SIG-M5 (cell line): ENCODE measurements at regions not wholly inside any gene's neighbourhood (a gene's known extent, or its start where the extent isn't known, plus 50 kb on each side); places are given as distances from the start of the nearest gene placed in this dataset.
"Not testable (repeated sequence)": the region's sequence is repeated elsewhere in the genome, so short reads cannot be mapped to it uniquely, and the experiment has no call there.

ENCODE experiments used
- DNase-seq: peaks from one replicate; lab custom pipeline; 2025; lab: John Stamatoyannopoulos, UW

DNA sequence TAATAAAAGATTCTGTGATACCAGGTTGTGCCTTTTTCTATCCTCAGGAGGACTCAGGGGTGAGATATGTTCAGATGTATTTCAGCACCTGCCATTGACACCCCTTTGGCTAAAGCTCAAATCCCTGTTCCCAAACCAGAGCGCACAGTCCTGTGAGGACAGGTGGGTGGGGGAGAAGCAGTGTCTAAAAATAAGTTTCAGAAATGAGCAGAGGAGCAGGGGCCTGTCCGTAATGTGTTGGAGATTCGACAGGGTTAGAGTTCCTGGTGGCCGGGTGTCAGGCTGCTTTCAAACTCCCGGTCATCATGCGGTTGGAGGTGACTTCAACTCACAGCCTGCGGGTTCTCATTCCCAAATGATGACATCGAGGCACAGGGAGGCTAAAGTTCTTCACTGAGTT, 211.5 kb downstream of the KLF6 start:
- no peak for DNase-seq

DNA sequence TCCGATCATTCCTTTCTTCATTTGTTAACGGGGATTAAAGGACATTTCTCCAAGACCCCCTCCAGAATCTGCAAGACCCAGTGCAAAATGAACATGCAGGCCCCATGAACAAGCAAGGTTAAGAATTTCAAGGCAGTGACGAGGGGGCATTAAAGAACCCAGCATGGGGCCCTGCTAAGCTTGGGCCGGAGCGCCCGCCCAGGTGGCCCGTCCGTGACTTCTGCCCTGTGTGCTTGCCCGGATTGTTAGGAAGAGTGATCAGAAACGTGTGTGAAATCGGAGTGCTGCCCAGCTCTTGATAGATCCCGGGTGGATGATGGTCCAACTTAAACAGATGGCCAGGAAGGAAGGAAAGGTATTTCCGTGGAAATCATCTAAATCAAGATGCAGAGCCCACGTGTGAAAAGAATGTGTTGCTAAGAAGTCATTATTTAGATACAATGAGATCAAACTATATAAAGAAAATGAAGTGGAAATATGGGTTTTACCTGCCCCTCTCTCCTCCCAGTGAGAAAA, 213.6 kb downstream of the KLF6 start:
- DNase-seq = no peak

DNA sequence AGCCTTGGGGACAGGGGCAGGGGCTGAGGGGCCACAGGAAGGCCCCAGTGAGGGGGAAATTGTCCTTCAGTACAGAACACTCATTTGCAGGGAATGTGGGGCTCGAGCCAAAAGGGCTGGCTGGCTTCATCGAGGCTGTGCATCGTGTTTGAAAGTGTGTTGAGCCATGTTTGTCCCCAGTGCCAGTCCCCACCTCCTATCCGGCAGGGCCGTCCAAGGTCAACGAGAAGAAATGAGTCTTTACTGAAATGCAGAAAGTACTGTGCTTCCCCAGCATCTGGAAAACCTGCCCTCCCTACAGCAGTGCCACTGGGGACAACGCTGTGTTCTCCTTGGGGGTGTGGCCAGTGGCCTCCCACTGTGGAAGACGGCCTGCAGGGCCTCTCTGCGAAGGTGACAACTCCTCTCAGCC, 214.1 kb downstream of the KLF6 start:
- DNase-seq = no peak

DNA sequence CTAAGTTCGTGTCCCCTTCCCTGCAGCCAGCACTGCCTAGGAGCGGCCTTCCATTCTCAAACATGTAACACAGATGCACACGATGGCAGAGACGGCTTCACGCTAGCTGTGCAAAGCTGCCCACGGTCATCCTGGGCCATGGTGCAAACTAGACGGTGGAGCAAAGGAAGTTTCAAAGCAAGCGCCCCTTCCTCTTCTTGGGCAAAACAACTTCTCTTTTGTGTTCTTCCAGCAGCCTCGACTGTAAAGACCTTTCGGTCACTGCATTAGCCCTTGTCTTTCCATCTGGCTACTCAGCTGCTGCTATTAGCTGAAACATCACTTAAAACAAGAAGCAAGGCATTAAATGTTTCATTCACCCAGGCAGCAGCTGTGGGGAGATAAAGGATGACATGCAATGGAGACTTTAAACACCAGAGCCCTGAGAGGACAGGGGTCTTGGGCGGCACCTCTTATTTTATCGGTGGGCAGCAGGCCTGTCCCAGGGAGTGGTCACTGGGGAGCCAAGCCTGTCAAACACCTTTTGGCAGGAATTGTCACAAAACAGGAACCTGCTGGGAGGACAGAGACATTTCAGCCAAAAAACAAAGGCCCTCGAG, 214.8 kb downstream of the KLF6 start:
- no peak for DNase-seq

DNA sequence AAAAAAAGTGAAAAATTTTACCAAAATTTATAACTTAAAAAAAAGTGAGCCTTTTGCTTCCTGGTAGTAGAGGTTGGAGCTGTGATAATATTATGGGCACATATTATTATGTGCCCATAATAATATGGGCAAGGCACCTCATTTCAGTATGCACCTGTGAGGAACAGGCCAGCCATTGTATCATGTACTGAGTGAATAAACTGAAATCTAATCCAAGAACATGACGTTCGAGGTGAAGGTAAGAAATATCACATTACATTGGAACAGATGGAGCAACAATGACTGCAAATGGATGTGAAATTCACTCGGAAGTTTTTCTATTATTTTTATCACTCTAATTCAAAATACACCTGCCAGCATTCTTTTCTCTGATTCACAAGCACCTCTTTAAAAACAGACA, 216.0 kb downstream of the KLF6 start:
- DNase-seq = no peak

DNA sequence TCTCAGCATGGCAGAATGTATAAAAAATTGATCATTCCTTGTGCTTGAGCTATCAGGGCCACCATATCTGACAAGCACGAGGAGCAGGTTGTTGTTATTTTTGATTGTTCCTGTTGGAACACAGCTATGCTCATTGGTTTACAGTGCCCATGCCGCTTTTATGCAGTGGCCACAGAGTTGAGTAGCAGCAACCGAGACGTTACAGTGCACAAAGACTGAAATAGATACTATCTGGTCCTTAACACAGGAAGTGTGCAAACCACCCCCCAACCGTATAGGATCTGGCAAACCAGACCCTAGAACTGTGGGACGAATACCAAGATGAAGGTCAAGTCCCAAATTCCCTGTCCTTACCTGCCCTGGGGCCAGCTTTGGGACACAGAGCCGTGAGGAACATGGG, 216.6 kb downstream of the KLF6 start:
- no peak for DNase-seq

DNA sequence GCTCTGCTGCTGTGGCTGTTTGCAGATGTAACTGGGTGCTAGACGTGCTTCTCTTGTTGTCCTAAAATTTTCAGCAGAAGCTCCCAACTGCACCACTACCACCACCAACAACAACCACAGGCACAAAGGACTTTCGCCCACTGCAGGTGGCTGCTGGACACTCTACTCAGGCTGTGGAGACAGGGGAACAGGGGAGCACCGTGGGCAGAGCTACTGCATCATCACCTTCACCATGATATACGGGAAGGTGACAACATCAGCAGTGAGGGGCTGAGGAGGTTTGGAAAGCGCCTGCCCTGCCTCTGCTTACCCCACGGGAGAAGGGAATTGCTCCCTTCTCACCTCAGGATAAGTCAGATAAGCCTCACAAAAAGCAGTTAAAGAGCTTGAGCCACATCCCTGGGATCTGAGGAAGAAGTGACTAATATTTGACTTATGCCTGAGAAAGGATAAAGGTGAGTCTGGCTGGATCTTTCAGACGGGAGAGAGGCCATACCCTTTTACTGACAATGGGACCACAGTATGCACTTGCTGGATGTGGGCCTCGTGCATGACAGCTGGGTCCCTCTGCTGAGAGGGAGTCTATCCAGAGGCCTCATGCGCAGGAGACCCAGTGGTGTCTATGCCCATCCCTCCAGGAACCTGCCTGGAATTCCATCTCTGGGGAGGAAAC, 217.6 kb downstream of the KLF6 start:
- no peak for DNase-seq

DNA sequence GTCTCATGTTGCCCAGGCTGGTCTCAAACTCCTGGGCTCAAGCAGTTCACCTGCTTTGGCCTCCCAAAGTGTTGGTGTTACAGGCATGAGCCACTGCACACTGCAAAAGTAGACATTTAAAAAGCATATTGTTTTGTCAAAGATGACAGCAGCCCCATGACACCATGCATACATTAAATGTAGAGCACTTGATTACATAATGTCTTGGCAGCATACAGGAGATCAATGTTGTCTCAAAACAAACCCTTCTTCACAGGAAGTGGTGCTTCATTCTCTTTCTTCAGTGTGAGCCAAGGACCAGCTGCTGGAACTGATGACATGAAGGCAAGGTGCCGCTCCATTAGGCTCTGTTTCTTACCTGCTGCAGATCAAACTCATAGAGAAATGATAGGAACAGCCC, 218.4 kb downstream of the KLF6 start:
- DNase-seq = no peak

DNA sequence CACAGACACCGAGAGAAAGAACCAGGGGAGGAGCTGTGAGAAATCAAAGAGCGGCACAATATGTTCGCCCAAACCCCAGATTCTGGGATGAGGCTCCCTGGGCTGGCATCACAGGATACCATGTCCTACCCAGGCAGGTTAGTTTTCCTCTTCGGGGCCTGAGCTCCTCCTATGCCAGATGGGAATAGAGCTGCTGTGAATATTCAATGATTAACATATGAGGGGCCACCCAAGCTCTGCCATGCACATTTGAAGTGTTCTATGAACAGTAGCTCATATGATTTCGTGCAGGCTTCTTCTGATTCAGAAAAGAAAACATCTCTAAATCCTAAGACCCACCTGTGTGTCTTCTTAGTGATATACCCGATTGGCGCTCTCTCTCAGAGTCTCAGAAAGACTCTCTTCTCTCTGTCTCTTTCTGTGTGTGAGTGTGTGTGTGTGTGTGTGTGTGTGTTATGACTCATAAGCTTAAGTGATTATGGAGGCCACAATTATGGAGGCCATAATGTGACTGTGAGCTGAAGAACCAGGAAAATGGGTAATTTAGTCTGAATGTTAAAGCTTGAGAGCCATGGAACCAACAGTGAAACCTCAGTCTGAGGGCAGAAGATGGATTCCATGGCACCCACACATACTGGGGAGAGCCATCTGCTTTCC, 220.5 kb downstream of the KLF6 start:
- DNase-seq = no peak

DNA sequence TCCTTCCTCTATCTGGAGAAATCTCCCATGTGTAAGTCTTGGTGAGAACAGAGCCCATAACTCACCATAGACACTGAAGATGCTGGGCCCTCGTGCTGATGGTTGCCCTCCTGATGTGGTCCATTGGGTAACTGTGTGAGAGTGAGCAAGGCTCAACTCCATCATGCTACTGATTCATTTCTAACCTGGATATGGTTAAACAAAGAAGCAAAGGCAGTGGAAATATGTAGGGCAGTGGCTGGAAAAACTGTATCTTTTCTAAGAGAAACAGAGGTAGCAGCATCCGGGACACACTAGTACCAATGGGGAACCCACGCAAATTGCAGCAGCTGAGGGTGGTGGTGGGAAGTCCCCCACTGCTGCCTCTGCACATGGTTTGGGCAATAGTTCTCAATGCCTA, 221.7 kb downstream of the KLF6 start:
- no peak for DNase-seq

DNA sequence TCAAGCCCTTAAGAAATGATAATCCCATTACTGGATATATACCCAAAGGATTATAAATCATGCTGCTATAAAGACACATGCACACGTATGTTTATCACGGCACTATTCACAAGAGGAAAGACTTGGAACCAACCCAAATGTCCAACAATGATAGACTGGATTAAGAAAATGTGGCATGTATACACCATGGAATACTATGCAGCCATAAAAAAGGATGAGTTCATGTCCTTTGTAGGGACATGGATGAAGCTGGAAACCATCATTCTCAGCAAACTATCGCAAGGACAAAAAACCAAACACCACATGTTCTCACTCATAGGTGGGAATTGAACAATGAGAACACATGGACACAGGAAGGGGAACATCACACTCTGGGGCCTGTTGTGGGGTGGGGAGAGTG, 224.4 kb downstream of the KLF6 start:
- DNase-seq = not testable (repeated sequence)

DNA sequence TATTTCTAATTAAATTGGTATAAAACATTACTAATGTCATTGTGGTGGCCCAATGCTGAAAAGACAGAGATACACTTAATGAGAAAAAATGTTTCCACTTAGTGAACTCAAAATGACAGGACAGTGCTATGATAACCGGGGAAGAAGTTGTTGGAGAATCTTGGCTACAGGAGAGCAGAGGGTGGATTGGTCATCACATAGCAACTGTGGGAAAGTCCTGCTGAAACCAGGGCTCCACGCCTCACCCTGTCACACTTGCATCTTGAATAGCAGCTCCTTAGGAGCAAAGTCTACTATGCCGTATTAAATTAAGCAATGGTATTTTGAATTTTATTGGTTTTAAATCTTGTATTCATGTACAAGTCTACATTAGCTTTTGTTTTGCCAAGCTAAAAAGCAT, 225.5 kb downstream of the KLF6 start:
- no peak for DNase-seq

DNA sequence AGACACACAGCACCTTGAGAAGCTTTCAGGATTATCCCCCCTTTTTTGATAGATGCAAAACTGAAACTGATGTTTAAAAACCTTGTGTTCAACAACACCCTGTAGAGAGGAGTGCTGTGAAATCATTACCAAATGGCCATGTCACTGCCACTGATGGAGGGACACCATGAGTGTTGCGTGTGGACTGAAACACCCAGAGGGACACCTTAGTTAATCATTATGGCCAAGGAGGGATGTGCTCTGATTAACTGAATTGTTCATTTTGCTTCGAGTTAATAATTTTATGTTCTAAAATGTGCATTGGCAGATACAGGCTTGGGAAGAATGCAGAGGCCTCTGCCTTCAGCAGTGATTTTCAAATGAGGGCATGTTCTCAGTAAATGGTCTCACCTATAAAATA, 226.0 kb downstream of the KLF6 start:
- DNase-seq = no peak

DNA sequence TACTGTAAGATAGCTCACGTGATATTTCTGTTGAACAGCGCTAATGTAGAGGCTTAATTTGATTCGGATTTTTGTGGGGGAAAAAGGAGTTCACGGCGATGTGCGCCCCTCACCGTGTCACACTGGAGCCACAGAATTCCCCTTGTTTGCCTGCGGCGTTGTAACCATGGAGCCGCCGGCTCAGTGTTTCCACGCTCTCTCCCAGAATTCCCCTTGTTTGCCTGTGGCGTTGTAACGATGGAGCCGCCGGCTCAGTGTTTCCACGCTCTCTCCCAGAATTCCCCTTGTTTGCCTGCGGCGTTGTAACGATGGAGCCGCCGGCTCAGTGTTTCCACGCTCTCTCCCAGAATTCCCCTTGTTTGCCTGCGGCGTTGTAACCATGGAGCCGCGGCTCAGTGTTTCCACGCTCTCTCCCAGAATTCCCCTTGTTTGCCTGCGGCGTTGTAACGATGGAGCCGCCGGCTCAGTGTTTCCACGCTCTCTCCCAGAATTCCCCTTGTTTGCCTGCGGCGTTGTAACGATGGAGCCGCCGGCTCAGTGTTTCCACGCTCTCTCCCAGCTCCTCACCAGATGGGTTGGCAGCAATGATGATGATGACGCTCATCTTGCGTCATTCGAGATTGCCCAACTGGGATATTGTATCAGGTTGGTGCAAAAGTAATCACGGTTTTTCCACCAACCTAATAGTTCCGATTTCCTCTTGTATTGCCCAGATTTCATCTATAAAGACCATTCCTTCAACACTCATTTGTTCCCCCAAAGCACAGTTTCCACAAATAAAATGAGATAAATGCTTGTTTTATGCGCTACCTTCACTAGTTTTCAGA, 228.6 kb downstream of the KLF6 start:
- not testable (repeated sequence) for DNase-seq

DNA sequence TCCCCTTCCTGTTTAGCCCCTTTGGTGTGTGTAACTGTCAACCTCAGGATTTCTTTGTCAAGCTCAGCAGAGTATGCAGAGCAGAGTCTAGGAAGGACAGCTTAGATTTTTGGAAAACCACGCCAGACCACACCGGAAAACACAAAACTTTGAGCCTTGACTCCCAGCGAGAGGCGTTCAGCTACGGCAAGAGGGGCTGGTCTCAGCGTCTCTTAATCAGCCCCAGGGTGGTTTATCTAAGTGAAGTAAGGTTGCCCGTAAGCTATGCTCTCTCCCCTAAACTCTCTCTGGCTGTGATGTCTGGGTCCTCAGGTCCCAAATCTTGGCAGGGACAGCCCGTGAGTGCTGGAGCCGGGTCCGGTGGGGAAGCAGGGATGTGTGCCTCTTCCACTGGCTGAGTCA, 230.9 kb downstream of the KLF6 start:
- no peak for DNase-seq

DNA sequence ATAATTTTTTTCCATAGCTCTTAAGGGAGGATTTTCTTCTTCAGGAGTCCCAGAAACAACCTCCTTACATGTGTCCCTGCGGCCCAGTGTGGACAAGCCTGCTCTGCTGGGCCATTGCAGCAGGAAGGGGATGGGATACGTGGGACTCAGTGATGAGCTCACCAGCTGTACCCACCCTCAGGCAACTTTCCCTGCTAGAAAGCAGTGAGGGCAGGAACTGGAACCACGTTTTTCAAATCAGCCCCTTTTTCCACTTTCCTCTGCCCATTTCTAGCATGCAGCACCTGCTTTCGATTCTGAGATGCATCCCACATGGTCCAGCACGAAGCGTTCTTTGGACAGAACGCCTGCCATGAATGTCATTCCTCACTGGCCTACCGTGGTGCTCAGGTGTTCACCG, 232.7 kb downstream of the KLF6 start:
- DNase-seq = no peak

DNA sequence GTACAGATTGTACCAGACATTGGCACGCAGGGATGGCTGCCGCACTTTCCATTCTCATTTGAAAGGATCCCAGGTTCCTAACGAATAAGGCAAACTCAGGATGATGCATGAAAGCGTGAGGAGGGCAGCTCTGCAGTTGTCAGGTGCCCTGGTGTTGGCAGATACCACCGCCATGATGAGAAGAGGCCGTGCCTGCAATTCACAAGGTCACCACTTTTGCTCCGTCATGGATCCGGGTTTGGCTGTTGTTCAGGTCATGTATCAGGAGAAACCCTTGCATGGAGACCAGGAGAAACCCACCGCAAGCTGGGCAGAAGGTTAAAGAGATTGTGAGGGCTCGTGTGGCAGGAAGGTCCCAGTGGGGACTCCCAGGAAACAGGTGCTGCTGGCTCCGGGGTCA, 233.2 kb downstream of the KLF6 start:
- no peak for DNase-seq

DNA sequence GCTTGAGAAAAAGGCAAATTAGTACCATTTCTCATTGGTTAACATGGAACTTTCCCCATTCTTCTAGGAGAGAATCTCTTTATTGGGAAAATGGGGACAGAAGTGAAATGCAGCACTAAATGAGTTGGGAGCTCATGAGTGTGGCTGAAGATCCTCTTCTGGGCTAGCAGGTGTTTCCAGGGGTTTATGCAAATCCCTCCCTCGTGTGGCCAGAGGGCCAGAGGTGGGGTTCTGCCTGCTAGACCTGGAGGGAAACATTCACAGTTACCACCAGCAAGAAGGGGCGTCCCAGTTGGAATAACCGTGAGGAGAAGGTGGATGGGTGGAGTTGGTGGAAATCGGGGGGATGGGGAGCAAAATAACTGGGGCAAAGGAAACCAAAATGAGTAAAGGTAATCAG, 235.9 kb downstream of the KLF6 start:
- no peak for DNase-seq

DNA sequence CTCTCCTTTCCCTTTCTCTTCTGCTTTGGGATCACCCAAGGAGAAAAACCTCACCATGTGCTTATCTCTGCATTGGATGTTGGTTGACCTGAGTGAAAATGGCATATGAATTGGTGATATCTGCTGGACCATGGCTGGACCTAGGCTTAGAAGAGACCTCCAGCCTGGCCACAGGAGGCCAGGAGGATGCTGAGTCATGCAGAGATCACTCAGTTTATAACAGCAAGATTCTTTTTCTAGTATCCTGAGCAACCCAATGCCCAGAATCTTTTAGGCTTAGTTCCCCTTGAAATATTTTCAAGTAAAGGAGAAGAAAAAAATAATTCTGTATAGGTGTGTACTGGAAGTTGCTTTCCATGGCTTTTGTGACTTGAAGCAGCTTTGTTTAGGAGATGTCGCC, 236.3 kb downstream of the KLF6 start:
- no peak for DNase-seq

DNA sequence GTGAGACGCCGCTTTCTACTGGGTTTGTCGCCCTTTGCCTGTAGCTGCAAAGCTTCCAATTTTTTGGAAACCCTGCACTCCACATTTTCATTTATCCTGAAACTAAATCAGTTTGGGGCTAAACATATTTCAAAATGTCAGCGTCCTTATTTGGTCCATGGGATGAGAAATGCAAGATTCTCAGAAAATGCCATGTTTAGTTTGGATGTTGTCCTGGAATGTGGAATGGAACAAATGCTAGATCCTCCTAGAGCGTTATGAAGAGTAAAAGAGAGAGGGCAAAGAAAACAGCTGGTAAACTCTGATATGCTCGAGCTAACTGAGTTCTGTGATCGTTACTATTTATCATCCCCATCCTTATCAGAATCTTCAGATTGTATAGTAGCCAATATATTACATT, 236.9 kb downstream of the KLF6 start:
- DNase-seq = no peak

DNA sequence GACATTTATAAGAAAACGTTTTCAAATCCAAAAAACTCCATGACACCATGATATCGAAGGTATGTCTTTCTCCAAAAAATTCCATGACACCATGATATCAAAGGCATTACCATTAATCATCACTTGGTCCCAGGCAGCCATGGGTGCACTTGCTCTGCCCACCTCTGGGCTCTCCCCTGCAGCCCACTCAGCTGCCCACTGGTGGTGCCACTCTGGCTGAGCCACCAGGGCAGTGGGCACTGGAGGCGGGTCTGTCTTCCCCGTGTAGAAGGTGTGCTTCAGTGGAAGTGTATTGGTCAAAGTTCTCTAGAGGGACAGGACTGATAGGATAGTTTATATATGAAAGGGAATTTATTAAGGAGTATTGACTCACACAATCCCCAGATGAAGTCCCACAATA, 240.4 kb downstream of the KLF6 start:
- no peak for DNase-seq

DNA sequence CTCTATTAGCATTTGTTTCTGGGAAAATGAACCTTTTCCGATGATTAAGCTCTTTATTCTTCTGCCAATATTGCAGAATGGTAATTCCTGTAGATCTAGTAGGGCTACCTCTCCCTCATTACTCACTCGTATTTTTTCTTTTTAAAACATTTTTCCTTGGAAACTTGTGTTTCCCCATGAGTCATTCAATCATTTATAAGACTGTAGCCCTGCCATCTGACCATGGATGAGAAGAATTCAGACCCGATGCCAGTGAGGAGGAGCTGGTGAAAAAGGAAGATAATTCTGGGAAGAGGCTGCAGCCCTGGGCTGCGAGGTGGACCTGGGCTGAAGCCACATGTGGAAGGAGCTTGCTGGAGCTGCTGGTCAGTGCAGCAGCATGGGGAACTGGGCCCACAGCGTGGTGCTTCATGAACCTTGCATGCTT, 242.8 kb downstream of the KLF6 start:
- no peak for DNase-seq
